KOPT-K1 (cell line): ENCODE measurements at regions not wholly inside any gene's neighbourhood (a gene's known extent, or its start where the extent isn't known, plus 50 kb on each side); places are given as distances from the start of the nearest gene placed in this dataset.
"Not testable (repeated sequence)": the region's sequence is repeated elsewhere in the genome, so short reads cannot be mapped to it uniquely, and the experiment has no call there.

ENCODE experiments used
- H3K27ac ChIP-seq: fragments of 200-600 bp; sonication (generic); 2 replicates; pipeline ENCODE4 v1.5.1; 2016; ENCODE audit warnings: antibody characterized with exemption, mild to moderate bottlenecking, low read depth, low read length; ENCODE audit not compliant: poor library complexity, severe bottlenecking
- H3K36me3 ChIP-seq: fragments of 200-600 bp; sonication (generic); 2 replicates; pipeline ENCODE4 v1.5.1; 2017; ENCODE audit warnings: antibody characterized with exemption, mild to moderate bottlenecking, low read length, moderate library complexity; ENCODE audit not compliant: insufficient read depth
- H3K9me3 ChIP-seq: fragments of 200-600 bp; sonication (generic); 2 replicates; pipeline ENCODE4 v1.5.1; 2017; ENCODE audit warnings: antibody characterized with exemption, low read length, mild to moderate bottlenecking; ENCODE audit not compliant: insufficient read depth, poor library complexity, severe bottlenecking

DNA sequence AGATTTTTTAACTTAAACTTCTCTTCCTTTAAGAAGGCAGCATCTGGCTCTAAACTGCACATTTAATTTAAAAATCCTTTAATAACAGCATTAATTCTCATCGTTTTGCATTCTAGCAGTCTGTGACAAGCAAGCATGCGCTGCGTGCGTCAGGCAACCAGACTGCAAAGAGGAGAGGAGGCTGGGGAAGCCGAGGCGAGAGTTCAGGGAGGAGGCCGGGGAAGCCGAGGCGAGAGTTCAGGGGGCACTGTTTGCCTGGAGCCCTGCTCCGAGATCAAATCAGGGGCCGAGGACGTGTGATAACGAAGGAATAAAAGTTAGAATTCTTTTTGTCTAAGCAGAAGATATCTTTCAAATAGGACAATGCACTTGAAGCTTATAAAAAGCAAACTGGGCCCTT is 435.7 kb downstream of the EFNB2 start:
- Histone ChIP-seq H3K36me3 (no peaks in the 10 kb centered on the region), H3K9me3 (no peaks in the 10 kb centered on the region), H3K27ac (no peak overlapping the region)

DNA sequence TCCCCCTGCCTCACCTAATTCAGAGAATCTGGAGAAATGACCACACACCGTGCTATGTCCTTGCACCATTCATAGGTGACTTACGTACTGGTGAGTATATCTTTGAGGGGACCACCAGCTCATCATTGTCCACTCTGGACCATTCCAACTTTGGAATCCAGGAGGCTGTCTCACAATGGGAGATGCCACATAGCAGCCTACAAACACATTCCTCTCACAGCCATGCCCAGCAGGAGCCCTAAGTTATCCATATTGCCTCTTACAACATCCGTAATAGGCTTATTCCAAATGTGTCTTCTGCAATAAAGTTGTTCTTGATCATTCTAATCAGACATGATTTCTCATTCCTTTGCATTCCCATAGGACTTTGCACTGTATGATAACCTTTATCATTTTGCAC is 436.7 kb downstream of the EFNB2 start:
- Histone ChIP-seq H3K36me3 (no peaks in the 10 kb centered on the region), H3K9me3 (no peaks in the 10 kb centered on the region), H3K27ac (no peak overlapping the region)

DNA sequence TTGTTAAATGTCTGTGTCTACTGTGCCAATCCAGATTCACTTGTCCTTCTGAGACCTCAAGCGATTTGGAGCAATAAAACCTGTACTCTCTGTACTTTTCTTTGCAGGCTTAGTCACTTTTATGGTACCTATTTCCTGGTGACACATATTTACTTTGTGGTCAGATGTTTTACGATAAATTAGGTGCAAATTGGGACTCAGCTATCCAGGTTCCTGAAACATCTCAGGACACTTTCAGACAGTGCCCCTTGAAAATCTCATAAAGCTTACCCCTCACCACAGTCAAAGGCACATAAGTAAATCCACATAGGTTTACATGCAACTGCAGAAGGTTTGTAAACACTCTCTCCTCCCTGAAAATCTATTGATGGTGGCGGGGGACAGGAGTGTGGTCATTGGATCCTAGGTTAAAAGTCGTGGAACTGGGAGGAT is 438.8 kb downstream of the EFNB2 start:
- H3K9me3 ChIP-seq: no peaks in the 10 kb centered on the region
- H3K36me3 ChIP-seq: no peaks in the 10 kb centered on the region
- H3K27ac ChIP-seq: no peak overlapping the region

DNA sequence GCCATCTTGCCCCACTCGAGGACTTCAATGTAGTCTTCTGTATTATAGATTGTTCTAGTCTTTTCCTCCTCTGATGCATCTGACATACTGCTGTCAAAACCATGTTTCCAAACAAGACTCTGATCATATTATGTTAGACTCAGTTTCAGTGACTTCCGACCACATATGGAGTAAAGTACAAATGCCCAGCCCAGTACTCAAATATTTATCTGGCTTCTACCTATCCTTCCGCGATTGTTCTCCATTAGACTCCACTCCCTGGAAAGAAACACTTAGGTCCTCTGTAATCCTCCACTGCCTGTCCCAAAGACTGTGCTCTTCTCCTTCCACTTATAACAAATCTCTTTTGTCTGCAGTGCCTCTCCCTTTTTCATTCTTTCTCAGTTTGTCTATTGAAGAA is 439.5 kb downstream of the EFNB2 start:
- Histone ChIP-seq H3K36me3 (no peaks in the 10 kb centered on the region), H3K9me3 (no peaks in the 10 kb centered on the region), H3K27ac (no peak overlapping the region)

DNA sequence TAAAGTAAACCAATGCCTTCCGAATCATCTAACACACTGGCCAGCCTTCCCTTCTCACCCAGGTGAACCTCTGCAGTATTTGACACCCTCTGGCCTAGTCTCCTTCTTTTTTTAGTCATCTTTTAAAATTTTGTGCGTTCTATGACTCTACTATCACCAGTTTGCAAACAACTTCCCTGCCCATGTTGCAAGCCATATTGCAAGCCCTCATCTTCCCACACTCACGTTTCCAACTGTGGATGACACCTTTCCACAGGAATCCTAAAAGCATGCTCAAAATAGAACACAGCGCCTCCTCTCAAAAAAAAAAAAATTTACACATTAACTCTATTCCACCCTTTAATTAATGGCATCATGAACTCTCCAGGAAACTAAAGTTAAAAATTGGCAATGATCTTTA is 440.1 kb downstream of the EFNB2 start:
- Histone ChIP-seq H3K36me3 (no peaks in the 10 kb centered on the region), H3K9me3 (no peaks in the 10 kb centered on the region), H3K27ac (no peak overlapping the region)

DNA sequence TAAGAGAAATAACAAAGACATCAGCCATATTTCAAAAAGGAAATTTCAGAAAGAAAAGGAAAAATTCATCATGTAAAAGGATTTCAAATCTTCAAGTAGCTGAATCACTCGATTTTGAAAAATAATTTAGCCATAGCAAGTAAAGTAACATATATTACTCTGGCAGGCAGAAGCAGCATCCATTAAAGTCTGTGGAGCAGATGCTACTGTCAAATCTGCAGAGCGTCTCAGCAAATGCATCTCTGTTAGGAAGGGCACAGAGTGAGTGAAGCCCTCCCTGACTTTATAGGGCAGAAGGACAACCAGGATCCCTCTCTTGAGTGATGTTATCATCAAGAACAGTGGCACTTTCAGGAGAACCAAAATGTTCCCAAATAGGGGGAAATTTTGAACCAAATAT is 445.5 kb downstream of the EFNB2 start:
- no peak overlapping the region for H3K27ac ChIP-seq
- H3K36me3 ChIP-seq: no peaks in the 10 kb centered on the region
- no peaks in the 10 kb centered on the region for H3K9me3 ChIP-seq

DNA sequence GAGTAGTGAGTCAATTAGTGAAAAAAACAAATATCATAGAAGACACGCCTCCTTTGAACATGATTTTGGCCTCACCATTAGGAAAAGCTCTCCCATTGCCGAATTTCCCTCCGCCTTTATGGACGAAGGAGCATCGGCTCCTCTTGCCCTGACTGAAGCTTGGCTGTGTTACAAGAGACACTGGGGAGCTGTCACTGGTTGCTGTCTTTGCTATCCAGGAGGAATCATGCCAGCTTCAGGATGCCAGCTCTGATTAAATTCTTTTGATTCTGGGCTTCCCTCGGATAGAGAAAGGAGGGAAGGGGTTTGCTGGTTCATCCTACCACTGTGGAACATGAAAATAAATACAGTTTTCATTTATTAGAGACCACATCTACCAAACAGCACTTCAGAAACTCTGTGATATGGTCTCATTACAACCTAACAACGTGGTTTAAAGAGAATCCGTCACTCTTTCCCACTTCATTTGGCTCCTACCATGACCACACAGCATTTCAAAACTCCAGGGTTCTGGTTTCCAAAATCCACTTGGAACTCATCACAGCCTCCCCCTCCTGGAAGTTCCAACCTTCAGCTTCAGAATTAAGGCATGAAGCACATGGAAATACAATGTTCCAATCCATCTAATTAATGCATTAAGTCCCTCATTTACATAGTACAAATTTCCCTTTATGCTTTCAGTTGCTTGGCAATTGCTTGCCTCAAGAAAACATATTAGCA is 446.0 kb downstream of the EFNB2 start:
- Histone ChIP-seq H3K9me3 (no peaks in the 10 kb centered on the region), H3K27ac (no peak overlapping the region), H3K36me3 (no peaks in the 10 kb centered on the region)

DNA sequence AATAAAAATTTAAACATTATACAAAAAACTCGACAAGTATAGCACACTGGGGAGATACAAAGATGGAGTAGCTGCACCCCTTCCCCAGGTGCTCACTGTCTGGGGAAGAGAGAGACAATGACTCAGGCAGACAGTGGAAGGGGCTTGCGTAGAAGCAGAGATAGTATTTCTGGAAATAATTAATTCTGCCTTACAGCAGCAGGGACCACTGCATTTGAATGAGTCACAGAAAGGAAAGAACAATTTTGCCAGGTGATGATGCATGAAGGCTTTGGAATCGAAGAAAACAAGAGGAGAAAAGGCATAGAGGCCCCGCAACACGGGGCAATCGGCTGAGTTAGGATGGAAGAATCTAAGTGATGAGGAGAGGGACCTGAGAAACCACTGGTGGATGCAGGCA is 447.4 kb downstream of the EFNB2 start:
- H3K27ac ChIP-seq: no peak overlapping the region
- H3K36me3 ChIP-seq: no peaks in the 10 kb centered on the region
- no peaks in the 10 kb centered on the region for H3K9me3 ChIP-seq

DNA sequence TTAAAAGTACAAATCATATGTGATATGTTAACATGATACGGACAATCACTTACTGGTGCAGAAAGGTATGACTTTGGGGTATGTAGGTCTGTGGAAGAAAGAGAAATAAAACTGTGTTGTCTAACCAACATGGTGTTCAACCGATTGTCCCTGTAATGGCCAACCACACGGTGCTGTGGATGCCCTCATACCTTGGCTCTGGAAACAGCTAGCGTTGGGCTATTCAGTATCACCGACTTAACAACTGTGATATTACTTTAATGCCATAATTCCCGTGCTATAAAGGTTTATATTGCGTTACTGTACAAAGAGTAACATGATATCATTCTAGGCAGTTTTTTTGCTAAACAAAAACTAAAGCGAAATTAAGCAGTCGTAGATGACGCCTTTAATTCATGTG is 448.3 kb downstream of the EFNB2 start:
- no peaks in the 10 kb centered on the region for H3K9me3 ChIP-seq

DNA sequence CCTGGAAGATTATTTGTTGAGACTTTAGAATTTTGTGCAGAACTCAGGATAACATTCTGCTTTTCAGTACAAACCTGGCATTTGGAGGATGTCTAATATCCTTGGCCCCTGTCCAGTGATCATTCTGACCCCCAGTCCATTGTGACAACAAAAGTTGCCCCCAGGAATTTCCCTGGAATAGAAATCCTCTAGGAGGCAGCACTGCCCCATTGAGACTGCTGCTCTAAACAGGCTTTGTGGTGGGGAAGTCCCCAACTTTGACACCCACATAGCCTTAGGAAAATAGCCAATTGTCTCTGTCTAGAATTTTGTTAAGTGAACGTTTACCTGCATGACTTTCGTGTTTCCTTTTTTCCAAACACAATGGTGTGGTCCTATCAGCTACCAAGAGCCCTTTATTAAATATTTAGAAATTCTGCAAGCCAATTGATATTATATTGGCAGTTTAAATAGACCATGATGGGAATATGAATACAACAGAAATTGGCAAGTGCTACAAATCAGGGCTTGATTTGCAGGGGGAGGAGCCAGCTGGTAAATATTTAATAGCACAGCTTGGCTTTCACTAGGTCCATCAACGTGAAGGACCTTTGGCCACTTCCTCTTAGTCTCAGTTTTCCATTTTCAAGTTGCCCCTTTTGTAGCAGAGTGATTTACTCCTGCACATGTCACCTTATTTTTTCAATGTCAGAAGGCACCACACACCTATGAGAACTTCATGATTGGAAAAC is 451.7 kb downstream of the EFNB2 start:
- Histone ChIP-seq H3K9me3 (no peaks in the 10 kb centered on the region), H3K36me3 (no peaks in the 10 kb centered on the region), H3K27ac (no peak overlapping the region)

More for the DNA sequence above, 448.3 kb downstream of the EFNB2 start:
- no peak overlapping the region for H3K27ac ChIP-seq
- H3K36me3 ChIP-seq: no peaks in the 10 kb centered on the region

DNA sequence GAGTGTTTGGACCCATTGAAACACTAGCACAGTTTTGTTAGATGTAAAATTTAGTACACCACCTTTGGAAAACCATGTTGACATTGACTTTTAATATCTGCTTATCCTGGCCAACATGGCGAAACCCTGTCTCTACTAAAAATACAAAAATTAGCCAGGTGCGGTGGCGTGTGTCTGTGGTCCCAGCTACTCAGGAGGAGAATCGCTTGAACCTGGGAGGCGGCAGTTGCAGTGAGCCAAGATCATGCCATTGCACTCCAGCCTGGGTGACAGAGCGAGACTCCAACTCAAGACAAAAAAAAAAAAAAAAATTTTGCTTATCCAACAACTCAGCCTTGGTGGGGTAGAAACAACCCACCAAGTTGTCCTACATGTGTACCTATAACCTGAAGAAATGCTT is 454.2 kb downstream of the EFNB2 start:
- H3K36me3 ChIP-seq, H3K9me3 ChIP-seq, H3K27ac ChIP-seq: not testable (repeated sequence)

DNA sequence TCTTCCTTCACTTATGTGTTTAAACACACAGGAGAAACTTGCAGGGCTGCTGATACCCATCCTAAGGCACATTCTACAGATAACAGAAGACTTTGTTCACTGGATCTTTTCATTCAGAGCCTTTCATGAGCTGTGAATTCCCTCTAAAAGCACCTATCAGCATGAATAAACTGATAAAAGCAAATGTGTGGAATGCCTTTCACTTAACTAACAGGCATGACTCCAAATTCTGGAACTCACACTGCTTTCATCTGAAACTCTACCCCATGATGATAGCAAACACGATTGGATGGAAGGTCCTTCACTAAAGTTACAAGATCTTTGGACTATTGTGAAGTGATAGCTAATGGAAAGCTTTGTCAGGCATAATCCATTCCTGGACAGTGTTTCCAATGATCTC is 457.3 kb downstream of the EFNB2 start:
- Histone ChIP-seq H3K9me3 (no peaks in the 10 kb centered on the region), H3K36me3 (no peaks in the 10 kb centered on the region), H3K27ac (no peak overlapping the region)

DNA sequence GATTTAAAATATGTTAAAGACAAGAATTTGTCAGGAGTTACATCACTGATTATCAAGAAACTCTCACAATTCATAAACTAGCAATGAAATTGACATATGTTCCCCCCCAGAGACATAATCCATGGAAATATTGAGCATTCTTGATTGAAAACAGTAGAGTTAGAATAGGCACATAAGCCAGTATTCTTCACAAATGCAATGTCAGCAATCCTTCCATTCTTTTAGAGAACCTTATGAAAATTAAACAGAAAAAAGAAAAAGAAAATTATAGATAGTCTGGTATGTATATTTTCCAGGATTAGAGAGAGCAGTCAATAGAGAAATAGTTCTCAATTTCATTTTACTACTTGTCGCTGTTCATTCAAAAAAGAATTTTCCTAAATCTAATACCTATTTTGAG is 458.4 kb downstream of the EFNB2 start:
- Histone ChIP-seq H3K9me3 (no peaks in the 10 kb centered on the region), H3K27ac (no peak overlapping the region), H3K36me3 (no peaks in the 10 kb centered on the region)

DNA sequence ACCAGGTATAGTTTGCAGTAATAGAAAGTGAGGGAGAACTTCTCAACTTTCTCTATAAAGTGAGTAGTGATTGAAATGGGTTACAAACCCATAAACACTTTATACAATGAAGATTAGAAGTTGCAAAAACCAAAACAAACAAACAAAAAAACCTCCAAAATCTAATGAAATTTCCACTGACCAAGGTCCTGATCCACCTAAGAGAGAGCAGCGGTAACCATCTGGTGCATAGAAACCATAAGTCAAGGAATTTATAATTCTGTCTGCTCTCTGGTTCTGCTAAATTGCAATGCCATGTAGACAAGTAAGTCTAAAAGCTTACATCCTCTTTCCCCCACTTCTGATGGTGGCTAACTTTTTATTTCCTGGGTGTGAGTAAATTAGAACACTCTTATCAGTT is 463.4 kb downstream of the EFNB2 start:
- H3K9me3 ChIP-seq: no peaks in the 10 kb centered on the region
- no peaks in the 10 kb centered on the region for H3K36me3 ChIP-seq
- no peak overlapping the region for H3K27ac ChIP-seq

DNA sequence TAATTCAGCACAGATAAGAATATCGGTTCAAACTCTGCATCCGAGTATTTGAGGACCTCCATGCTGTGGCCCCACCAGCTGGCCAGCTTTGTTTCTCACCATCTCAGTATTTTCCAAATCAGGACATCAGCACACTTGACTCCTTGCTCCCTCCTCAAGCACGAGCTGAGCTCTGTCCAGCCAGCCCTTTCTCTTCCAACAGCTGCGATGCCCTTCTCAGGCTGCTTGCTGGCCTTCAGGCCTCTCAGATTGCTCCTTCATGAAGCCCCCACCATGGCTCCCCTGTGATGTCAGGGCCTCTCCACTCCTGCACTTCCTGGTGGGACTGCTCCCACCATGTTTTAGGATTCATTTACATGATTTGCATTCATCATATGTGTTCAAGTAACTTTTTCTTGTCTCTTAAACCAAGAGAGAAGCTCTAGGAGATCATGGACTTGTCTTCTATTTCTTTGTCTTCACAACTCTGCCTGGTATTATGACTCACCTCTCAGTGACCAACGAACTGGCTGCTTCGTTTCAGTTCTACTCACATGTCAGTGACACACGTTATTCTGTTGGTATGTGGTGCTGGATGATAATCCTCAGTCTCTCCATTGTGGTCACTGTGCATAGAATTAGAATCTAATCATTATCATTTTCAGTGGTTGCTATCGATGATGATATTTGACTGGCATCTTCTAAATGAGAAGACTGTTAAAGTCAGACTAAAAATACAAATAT is 471.7 kb downstream of the EFNB2 start:
- Histone ChIP-seq H3K27ac (no peak overlapping the region), H3K36me3 (no peaks in the 10 kb centered on the region), H3K9me3 (no peaks in the 10 kb centered on the region)
